SK-N-SH (cell line): ENCODE measurements at regions not wholly inside any gene's neighbourhood (a gene's known extent, or its start where the extent isn't known, plus 50 kb on each side); places are given as distances from the start of the nearest gene placed in this dataset.

Experiments used
- CTCF ChIA-PET: fragments of 300-600, 350-600 bp; formaldehyde crosslinking; extraction: SDS; loops from one replicate; lab custom pipeline; 2021; lab: Yijun Ruan, JAX
- POLR2A ChIA-PET: fragments of 350-600 bp; sonication (Branson Sonifier 250); formaldehyde crosslinking; extraction: SDS; loops from one replicate; lab custom pipeline; 2020; ENCODE audit warnings: antibody characterized with exemption, inconsistent platforms; lab: Yijun Ruan, JAX
- DNase-seq: peaks from one replicate; pipeline ENCODE4 v3.0.0; 2012
- H2AFZ ChIP-seq: fragments of 200-600 bp; sonication (generic); 2 replicates; pipeline ENCODE4 v1.8.1; 2016; ENCODE audit warnings: antibody characterized with exemption, mild to moderate bottlenecking, low read depth
- H3F3A ChIP-seq: fragments of 200-600 bp; sonication (generic); replicated peaks from 2 replicates; pipeline ENCODE3; 2016; ENCODE audit warnings: antibody characterized with exemption, mild to moderate bottlenecking; ENCODE audit not compliant: insufficient read depth
- H3K27ac ChIP-seq, 2 experiments: fragments of 200-500 bp in 1 of 2; fragments of 200-600 bp in 1 of 2; sonication (Bioruptor generic) in 1 of 2; sonication (generic), shearing (Covaris generic) in 1 of 2; 2 replicates each; pipeline versions ENCODE4 v1.5.1 to v1.6.1; 2014 to 2016; ENCODE audit warnings: low read depth in 2 of 2, inconsistent platforms in 1 of 2, low read length in 1 of 2, mild to moderate bottlenecking in 1 of 2, mixed read lengths in 1 of 2
- H3K27me3 ChIP-seq: fragments of 200-600 bp; sonication (generic), shearing (Covaris generic); 2 replicates; pipeline ENCODE4 v1.6.1; 2016; ENCODE audit warnings: mixed run types; ENCODE audit not compliant: insufficient read depth
- H3K36me3 ChIP-seq, 2 experiments: fragments of 200-500 bp in 1 of 2; fragments of 200-600 bp in 1 of 2; sonication (Bioruptor generic) in 1 of 2; sonication (generic) in 1 of 2; replicated peaks in 1 of 2; 2 replicates each; pipeline versions ENCODE3 to v1.5.1; 2014 to 2016; ENCODE audit warnings: low read length in 1 of 2, mild to moderate bottlenecking in 1 of 2; ENCODE audit not compliant: insufficient read depth in 2 of 2, control insufficient read depth in 1 of 2
- H3K4me1 ChIP-seq, 2 experiments: fragments of 200-500 bp in 1 of 2; fragments of 200-600 bp in 1 of 2; sonication (Bioruptor generic) in 1 of 2; sonication (generic), shearing (Covaris generic) in 1 of 2; 2 replicates each; pipeline versions ENCODE4 v1.5.1 to v1.6.1; 2014 to 2016; ENCODE audit warnings: low read depth in 1 of 2, low read length in 1 of 2, mixed run types in 1 of 2; ENCODE audit not compliant: insufficient read depth in 2 of 2, control insufficient read depth in 1 of 2
- H3K4me2 ChIP-seq: fragments of 200-600 bp; sonication (generic), shearing (Covaris generic); 2 replicates; pipeline ENCODE4 v1.6.1; 2017; ENCODE audit warnings: mixed run types
- H3K4me3 ChIP-seq, 2 experiments: fragments of 200-500 bp in 1 of 2; fragments of 200-600 bp in 1 of 2; sonication (Bioruptor generic) in 1 of 2; sonication (generic), shearing (Covaris generic) in 1 of 2; 2 replicates each; pipeline versions ENCODE4 v1.5.1 to v1.8.1; 2014 to 2016; ENCODE audit warnings: low read depth in 2 of 2, inconsistent platforms in 1 of 2, low read length in 1 of 2, mild to moderate bottlenecking in 1 of 2, mixed read lengths in 1 of 2, moderate library complexity in 1 of 2
- H3K79me2 ChIP-seq: fragments of 200-600 bp; sonication (generic); 2 replicates; pipeline ENCODE4 v1.8.1; 2017; ENCODE audit warnings: mild to moderate bottlenecking; ENCODE audit not compliant: insufficient read depth
- H3K9ac ChIP-seq: fragments of 200-600 bp; sonication (generic); 2 replicates; pipeline ENCODE4 v1.6.1; 2017; ENCODE audit warnings: mixed run types
- H3K9me2 ChIP-seq: fragments of 200-600 bp; sonication (generic); 2 replicates; pipeline ENCODE4 v1.6.1; 2017; ENCODE audit warnings: mixed run types
- H3K9me3 ChIP-seq: fragments of 200-600 bp; sonication (generic); 2 replicates; pipeline ENCODE4 v1.6.1; 2017; ENCODE audit warnings: mixed run types, mild to moderate bottlenecking, moderate library complexity
- H4K20me1 ChIP-seq: fragments of 200-600 bp; sonication (generic); 2 replicates; pipeline ENCODE4 v1.6.1; 2017; ENCODE audit warnings: mild to moderate bottlenecking, mixed run types; ENCODE audit not compliant: insufficient read depth
- FOXJ3 ChIP-seq: sonication (generic); formaldehyde crosslinking; IDR thresholded peaks from 2 replicates; pipeline ENCODE4 v1.5.1; 2020; ENCODE audit warnings: mild to moderate bottlenecking, missing genetic modification reagents
- IRF3 ChIP-seq: fragments of 150-350 bp; IDR thresholded peaks from 2 replicates; pipeline ENCODE4 v1.6.1; 2016; ENCODE audit warnings: mild to moderate bottlenecking, low read depth, low read length
- NFIC ChIP-seq: IDR thresholded peaks from 2 replicates; pipeline ENCODE4 v1.4.0; 2012; ENCODE audit warnings: borderline replicate concordance
- NRF1 ChIP-seq: IDR thresholded peaks from 2 replicates; pipeline ENCODE4 v1.6.1; 2012; ENCODE audit warnings: low read depth, mild to moderate bottlenecking, low read length
- PBX3 ChIP-seq: IDR thresholded peaks from 2 replicates; pipeline ENCODE4; 2012
- RAD21 ChIP-seq: IDR thresholded peaks from 2 replicates; pipeline ENCODE4 v1.6.1; 2012; ENCODE audit warnings: mild to moderate bottlenecking, low read length
- RFX5 ChIP-seq: IDR thresholded peaks from 2 replicates; pipeline ENCODE4 v1.6.1; 2012; ENCODE audit warnings: mild to moderate bottlenecking, improper control_type of control experiment, low read length
- TCF12 ChIP-seq: IDR thresholded peaks from 2 replicates; pipeline ENCODE4 v1.4.0; 2012
- YY1 ChIP-seq: IDR thresholded peaks from 2 replicates; pipeline ENCODE4 v1.4.0; 2012; ENCODE audit warnings: low read depth, mild to moderate bottlenecking
- ZBTB33 ChIP-seq: IDR thresholded peaks from 2 replicates; pipeline ENCODE4 v1.4.0; 2012; ENCODE audit warnings: low read depth, borderline replicate concordance
- WGBS: methylation state at CpG from one replicate; pipeline ENCODE4 v1.1.6; 2017; ENCODE audit warnings: low lambda C conversion rate; 5-methylcytosine and 5-hydroxymethylcytosine counted together

DNA sequence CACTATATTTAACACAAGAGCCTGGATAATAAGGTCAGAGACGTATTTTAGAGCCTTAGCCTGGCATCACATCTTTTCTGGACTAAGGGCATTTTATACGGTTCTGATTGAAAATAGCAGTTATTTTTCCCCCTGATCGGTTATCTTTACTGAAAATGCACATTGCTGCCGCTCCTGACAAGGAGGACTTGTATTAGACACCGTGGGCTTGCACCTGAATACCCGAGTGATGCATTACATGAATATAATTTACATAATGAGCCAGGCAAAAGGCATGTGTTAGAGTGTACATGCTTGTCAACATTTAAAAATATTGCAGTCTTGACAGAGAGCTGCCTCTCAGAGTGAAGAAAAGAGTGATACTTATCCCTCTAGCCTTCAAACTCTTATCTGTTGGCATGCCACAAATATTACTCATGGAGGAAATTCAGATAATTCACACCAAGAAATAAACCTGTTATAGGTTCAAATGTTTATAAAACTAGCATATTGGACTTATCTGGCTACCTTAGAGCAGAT, 470.5 kb upstream of the ETAA1 start:
- Histone ChIP-seq H3K4me3 (no peak overlapping the region), H3K9me2 (no peaks in the 10 kb centered on the region), H3K9ac (no peak overlapping the region), H3K27me3 (no peaks in the 10 kb centered on the region), H4K20me1 (no peaks in the 10 kb centered on the region), H3K9me3 (no peaks in the 10 kb centered on the region), H3K27ac (no peak overlapping the region), H3K4me1 (peaks cover 11 to 14% of the 10 kb centered on the region in 2 experiments; a peak in 3 of 4 replicates), H2AFZ (no peak overlapping the region), H3K79me2 (no peaks in the 10 kb centered on the region), H3K4me2 (no peak overlapping the region), H3F3A (no peaks in the 10 kb centered on the region), H3K36me3 (no peaks in the 10 kb centered on the region)
- ChIA-PET CTCF (interaction anchor here (1.0 kb wide), 1 partner anchor 13 kb away, joined by 3 read pairs; no protein-coding TSS in a partner anchor), POLR2A (no interaction called here)
- TF ChIP-seq YY1 (no peak), RAD21 (no peak), NRF1 (no peak), RFX5 (no peak), ZBTB33 (no peak), FOXJ3 (CRISPR knock-in tag) (no peak), IRF3 (no peak), TCF12 (no peak)
- no peak for DNase-seq
- WGBS: 75% methylated on average over 6 of the region's 6 CpGs

- Histone ChIP-seq H3K27me3 (no peaks in the 10 kb centered on the region), H2AFZ (peak overlapping the region; percentile 59; the same call in 1 of the 2 replicates), H4K20me1 (no peaks in the 10 kb centered on the region), H3K36me3 (no peaks in the 10 kb centered on the region), H3K4me1 (peaks cover 11 to 14% of the 10 kb centered on the region in 2 experiments; a peak in 3 of 4 replicates), H3K9me3 (no peaks in the 10 kb centered on the region), H3K4me3 (no peak overlapping the region), H3F3A (no peaks in the 10 kb centered on the region), H3K79me2 (no peaks in the 10 kb centered on the region), H3K27ac (peak overlapping the region in 1 of 2 experiments; percentile 79; a peak in 2 of 4 replicates), H3K9ac (no peak overlapping the region), H3K9me2 (no peaks in the 10 kb centered on the region), H3K4me2 (peak overlapping the region; percentile 29; the same call in 1 of the 2 replicates)
- peak; percentile 68 for TF ChIP-seq NFIC
- TF ChIP-seq TCF12: peak; percentile 53
- TF ChIP-seq RAD21: no peak
- TF ChIP-seq PBX3: peak; percentile 30; the same call in 1 of the 2 replicates
- no peak for TF ChIP-seq RFX5
- ChIA-PET POLR2A (no interaction called here), CTCF (no interaction called here)
- WGBS: 61% methylated on average over 8 of the region's 8 CpGs
- DNase-seq: no peak
Observed at GRCh38 chr2:66929632-66930338, 467.3 kb upstream of the ETAA1 start.
